Fibroblast of lung (primary cell): ENCODE measurements at regions not wholly inside any gene's neighbourhood (a gene's known extent, or its start where the extent isn't known, plus 50 kb on each side); places are given as distances from the start of the nearest gene placed in this dataset.

Source experiments
- CTCF ChIP-seq, 2 donors: IDR thresholded peaks in 1 of 2; conservative IDR thresholded peaks in 1 of 2; 1 replicate in 1 of 2; 2 replicates in 1 of 2; pipeline ENCODE4 v1.5.1; 2011 to 2012; ENCODE audit warnings: low read length in 2 of 2, control low read depth in 1 of 2, inconsistent platforms in 1 of 2, low read depth in 1 of 2, mild to moderate bottlenecking in 1 of 2
- EZH2 ChIP-seq: IDR thresholded peaks from 2 replicates; pipeline ENCODE4 v1.5.1; 2012; ENCODE audit warnings: low read length, control low read depth, mild to moderate bottlenecking; ENCODE audit errors: missing control alignments

- no peak for TF ChIP-seq CTCF (conservative IDR thresholded peaks at IDR 0.05 in 1 of 2, IDR thresholded peaks at IDR 0.05 in 1 of 2; ENCODE audit: low read depth in 1 of 2, low read length in 2 of 2)
- TF ChIP-seq EZH2 = no peak
Observed at GRCh38 chr6:139427199-139427598, 52.8 kb upstream of the CITED2 start.
